Effector memory CD8-positive, alpha-beta T cell (primary cell): ENCODE measurements at regions not wholly inside any gene's neighbourhood (a gene's known extent, or its start where the extent isn't known, plus 50 kb on each side); places are given as distances from the start of the nearest gene placed in this dataset.
"Not testable (repeated sequence)": the region's sequence is repeated elsewhere in the genome, so short reads cannot be mapped to it uniquely, and the experiment has no call there.

Source experiments
- ATAC-seq: fragments of 150-1000 bp; cut with Tn5 transposase; replicated peaks from 2 replicates; pipeline ENCODE4 v1.10.0; 2021; ENCODE audit warnings: mild to moderate bottlenecking, moderate library complexity
- DNase-seq, 3 experiments: peaks; one replicate each; pipeline ENCODE4 v3.0.0; 2021
- H3K27ac Mint-ChIP-seq, 2 donors: one replicate each; pipeline ENCODE4 v1.8.0; 2022; ENCODE audit warnings: mild to moderate bottlenecking in 2 of 2, mixed read lengths in 2 of 2, moderate library complexity in 2 of 2
- H3K27me3 Mint-ChIP-seq, 2 donors: one replicate each; pipeline ENCODE4 v1.8.0; 2022; ENCODE audit warnings: mixed read lengths in 2 of 2
- H3K36me3 Mint-ChIP-seq: one replicate; pipeline ENCODE4 v1.8.0; 2022; ENCODE audit warnings: mild to moderate bottlenecking, moderate library complexity, mixed read lengths; ENCODE audit not compliant: insufficient read depth
- H3K4me1 Mint-ChIP-seq, 2 donors: one replicate each; pipeline ENCODE4 v1.8.0; 2022; ENCODE audit warnings: low read depth in 2 of 2, mixed read lengths in 2 of 2
- H3K4me3 Mint-ChIP-seq, 2 donors: one replicate each; pipeline ENCODE4 v1.8.0; 2022; ENCODE audit warnings: mild to moderate bottlenecking in 2 of 2, mixed read lengths in 2 of 2, moderate library complexity in 2 of 2
- H3K9me3 Mint-ChIP-seq, 2 donors: one replicate each; pipeline ENCODE4 v1.8.0; 2022; ENCODE audit warnings: mixed read lengths in 2 of 2

DNA sequence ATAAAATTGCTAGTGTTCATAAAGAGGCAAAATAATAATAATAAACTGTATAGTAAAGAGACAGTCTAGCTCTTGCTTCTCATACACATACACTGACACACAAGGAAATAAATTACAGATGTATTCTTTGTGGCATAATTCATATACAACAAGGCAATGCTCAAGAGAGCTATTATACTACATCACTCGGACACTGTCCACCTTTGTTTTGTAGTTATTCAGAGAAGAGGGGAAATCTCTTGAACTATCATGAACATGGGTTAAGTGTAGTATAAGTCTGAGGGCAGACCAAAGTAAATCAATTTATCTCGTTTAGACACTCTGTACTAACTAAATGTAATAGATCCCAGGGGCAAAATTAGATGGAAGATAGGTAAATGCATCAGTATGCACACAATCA lies 72.7 kb upstream of the PHIP start:
- ATAC-seq = no peak
- H3K4me1 Mint-ChIP-seq = no peaks in the 10 kb centered on the region
- H3K27ac Mint-ChIP-seq = no peak overlapping the region
- H3K4me3 Mint-ChIP-seq = no peak overlapping the region
- H3K9me3 Mint-ChIP-seq = no peaks in the 10 kb centered on the region
- peaks cover 0 to under 1% of the 10 kb centered on the region in 2 donors for H3K27me3 Mint-ChIP-seq
- no peak for DNase-seq
- H3K36me3 Mint-ChIP-seq = no peaks in the 10 kb centered on the region

- no peak for DNase-seq
These were observed 71.8 kb upstream of the PHIP start for GRCh38 chr6:79149884-79150283.

GRCh38 chr6:79146421-79146820 lies 68.4 kb upstream of the PHIP start:
- Mint-ChIP-seq H3K27ac (no peak overlapping the region), H3K4me3 (no peak overlapping the region), H3K36me3 (no peaks in the 10 kb centered on the region), H3K27me3 (no peaks in the 10 kb centered on the region), H3K4me1 (no peaks in the 10 kb centered on the region), H3K9me3 (no peaks in the 10 kb centered on the region)
- ATAC-seq (no peak), DNase-seq (no peak)

More at GRCh38 chr6:79149884-79150283, 71.8 kb upstream of the PHIP start:
- Mint-ChIP-seq H3K27ac (no peak overlapping the region), H3K4me3 (no peak overlapping the region), H3K4me1 (no peaks in the 10 kb centered on the region), H3K9me3 (no peaks in the 10 kb centered on the region), H3K27me3 (no peaks in the 10 kb centered on the region), H3K36me3 (no peaks in the 10 kb centered on the region)
- no peak for ATAC-seq

DNA sequence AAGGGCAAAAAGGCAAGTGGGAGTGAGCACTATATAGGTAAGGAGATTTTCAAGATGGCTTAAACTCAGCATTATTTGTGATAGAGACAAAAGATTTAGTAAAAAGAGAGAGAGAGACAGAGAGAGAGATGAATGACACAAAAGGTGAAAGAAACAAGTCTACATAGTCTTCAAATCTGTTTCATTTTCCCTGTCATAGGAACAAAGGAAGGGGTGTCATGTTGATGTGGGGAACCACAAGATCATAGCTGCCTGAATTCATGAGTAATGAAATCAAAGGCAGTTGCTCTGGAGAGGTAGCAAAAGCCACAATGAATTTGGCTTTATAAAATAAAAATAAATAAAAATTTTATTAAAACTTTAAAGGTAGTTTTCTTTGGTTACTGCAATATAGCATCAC lies 67.2 kb upstream of the PHIP start:
- H3K27me3 Mint-ChIP-seq = no peaks in the 10 kb centered on the region
- no peak overlapping the region for H3K4me3 Mint-ChIP-seq
- H3K36me3 Mint-ChIP-seq = no peaks in the 10 kb centered on the region
- no peak overlapping the region for H3K27ac Mint-ChIP-seq
- H3K9me3 Mint-ChIP-seq = no peaks in the 10 kb centered on the region
- ATAC-seq (no peak), DNase-seq (no peak)
- no peaks in the 10 kb centered on the region for H3K4me1 Mint-ChIP-seq

DNA sequence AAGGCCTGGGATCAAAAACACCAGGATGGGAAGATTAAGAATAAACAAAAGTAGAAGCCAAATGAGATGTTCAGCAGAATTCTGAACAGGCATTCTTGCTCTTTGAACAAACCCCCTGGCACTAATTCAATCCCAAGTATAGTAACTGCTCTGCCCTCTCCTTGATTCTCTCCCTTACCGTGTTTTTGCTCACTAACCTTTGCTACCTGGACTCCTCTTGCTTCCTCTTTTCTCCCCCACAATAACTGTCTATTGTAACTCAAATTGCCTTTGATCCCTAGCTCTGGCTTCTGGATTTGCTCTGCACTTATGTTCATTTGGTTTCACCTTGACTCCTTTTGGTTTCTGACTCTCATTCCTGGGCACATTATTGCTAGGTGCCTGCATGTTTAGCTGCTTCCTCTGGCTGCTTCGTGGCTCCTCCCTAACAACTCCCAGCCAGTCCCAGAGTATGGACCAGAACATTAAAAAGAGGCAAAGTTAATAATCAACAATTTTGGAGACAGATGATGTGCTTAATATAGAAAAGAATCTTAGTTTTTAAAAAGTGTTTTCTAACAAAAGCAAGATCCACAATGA lies 65.4 kb upstream of the PHIP start:
- Mint-ChIP-seq H3K36me3 (no peaks in the 10 kb centered on the region), H3K4me1 (no peaks in the 10 kb centered on the region), H3K27me3 (peaks cover 0 to 2% of the 10 kb centered on the region in 2 donors), H3K4me3 (no peak overlapping the region), H3K27ac (no peak overlapping the region), H3K9me3 (no peaks in the 10 kb centered on the region)
- ATAC-seq (no peak), DNase-seq (no peak)

DNA sequence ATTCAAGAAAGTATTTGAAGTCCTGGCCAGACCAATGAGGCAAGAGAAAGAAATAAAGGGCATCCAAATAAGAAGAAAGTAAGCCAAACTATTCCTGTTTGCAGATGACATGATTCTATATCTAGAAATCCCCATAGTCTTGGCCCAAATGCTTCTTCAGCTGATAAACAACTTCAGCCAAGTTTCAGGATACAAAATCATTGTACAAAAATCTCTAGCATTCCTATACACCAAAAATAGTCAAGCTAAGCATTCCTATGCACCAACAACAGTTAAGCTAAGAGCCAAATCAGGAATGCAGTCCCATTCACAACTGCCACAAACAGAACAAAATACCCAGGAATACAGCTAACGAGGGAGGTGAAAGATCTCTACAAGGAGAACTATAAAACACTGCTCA lies 60.1 kb upstream of the PHIP start:
- Mint-ChIP-seq H3K27me3 (peaks cover 35 to 45% of the 10 kb centered on the region in 2 donors), H3K4me1 (no peaks in the 10 kb centered on the region), H3K27ac (no peak overlapping the region), H3K9me3 (peaks cover 10 to 23% of the 10 kb centered on the region in 2 donors), H3K36me3 (no peaks in the 10 kb centered on the region), H3K4me3 (no peak overlapping the region)
- DNase-seq = no peak
- no peak for ATAC-seq

GRCh38 chr6:79137671-79138070 lies 59.6 kb upstream of the PHIP start:
- ATAC-seq (no peak), DNase-seq (no peak)
- Mint-ChIP-seq H3K27ac (no peak overlapping the region), H3K4me1 (no peaks in the 10 kb centered on the region), H3K27me3 (peaks cover 35 to 45% of the 10 kb centered on the region in 2 donors), H3K9me3 (peaks cover 10 to 23% of the 10 kb centered on the region in 2 donors), H3K4me3 (no peak overlapping the region), H3K36me3 (no peaks in the 10 kb centered on the region)

DNA sequence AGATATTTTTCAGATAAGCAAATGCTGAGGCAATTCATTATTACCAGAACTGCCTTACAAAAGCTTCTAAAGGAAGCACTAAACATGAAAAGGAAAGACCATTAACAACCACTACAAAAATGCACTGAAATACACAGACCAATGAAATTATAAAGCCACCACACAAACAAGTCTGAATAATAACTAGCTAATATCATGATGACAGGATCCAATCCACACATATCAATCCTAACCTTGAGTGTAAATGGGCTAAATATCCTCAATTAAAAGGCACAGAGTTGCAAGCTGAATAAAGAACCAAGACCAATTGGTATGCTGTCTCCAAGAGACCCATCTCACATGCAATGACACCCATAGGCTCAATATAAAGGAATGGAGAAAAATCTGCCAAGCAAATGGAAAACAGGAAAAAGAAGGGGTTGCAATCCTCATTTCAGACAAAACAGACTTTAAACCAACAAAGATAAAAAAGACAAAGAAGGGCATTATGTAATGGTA lies 58.0 kb upstream of the PHIP start:
- Mint-ChIP-seq H3K4me3 (no peak overlapping the region), H3K36me3 (no peaks in the 10 kb centered on the region), H3K27me3 (peaks cover 45 to 58% of the 10 kb centered on the region in 2 donors), H3K9me3 (peaks cover 10 to 23% of the 10 kb centered on the region in 2 donors), H3K4me1 (no peaks in the 10 kb centered on the region), H3K27ac (no peak overlapping the region)
- DNase-seq = no peak
- ATAC-seq = no peak

DNA sequence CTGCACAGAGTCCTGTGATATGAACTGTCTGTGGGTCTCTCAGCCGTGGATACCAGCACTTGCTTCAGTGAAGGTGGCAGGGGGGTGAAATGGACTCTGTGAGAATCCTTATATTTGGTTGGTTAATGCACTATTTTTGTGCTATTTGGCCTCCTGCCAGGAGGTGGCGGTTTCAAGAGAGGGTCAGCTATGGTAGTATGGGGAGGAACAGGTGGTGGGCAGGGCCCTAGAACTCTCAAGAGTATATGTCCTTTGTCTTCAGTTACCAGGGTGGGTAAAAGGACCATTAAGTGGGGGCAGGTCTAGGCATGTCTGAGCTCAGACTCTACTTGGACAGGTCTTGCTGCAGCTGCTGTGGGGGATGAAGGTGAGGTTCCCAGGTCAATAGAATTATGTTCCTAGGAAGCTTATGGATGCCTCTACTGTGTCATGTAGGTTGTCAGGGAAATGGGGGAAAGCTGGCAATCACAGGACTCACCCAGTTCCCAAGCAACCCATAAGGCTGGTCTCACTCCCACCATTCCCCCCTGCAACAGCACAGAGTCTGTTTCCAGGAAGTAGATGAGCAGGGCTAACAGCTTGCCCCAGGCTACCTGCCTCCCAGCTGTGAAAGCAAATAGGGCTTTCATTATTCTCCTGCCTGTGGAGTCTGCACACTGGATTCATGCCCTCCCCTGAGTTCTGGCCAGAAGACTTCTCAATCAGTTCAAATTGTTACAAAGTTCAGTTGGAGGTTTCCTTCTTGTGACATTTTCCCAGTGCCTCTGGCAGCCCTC lies 56.8 kb upstream of the PHIP start:
- no peak for ATAC-seq
- Mint-ChIP-seq H3K4me1 (no peaks in the 10 kb centered on the region), H3K27me3 (peaks cover 54 to 58% of the 10 kb centered on the region in 2 donors), H3K36me3 (no peaks in the 10 kb centered on the region), H3K9me3 (peaks cover 10 to 23% of the 10 kb centered on the region in 2 donors), H3K4me3 (no peak overlapping the region), H3K27ac (no peak overlapping the region)
- DNase-seq = no peak

GRCh38 chr6:79133173-79133572 lies 55.1 kb upstream of the PHIP start:
- no peak overlapping the region for H3K4me3 Mint-ChIP-seq
- peaks cover 10 to 23% of the 10 kb centered on the region in 2 donors for H3K9me3 Mint-ChIP-seq
- H3K4me1 Mint-ChIP-seq = no peaks in the 10 kb centered on the region
- DNase-seq (no peak), ATAC-seq (no peak)
- no peaks in the 10 kb centered on the region for H3K36me3 Mint-ChIP-seq
- no peak overlapping the region for H3K27ac Mint-ChIP-seq
- H3K27me3 Mint-ChIP-seq = peaks cover 54 to 60% of the 10 kb centered on the region in 2 donors

DNA sequence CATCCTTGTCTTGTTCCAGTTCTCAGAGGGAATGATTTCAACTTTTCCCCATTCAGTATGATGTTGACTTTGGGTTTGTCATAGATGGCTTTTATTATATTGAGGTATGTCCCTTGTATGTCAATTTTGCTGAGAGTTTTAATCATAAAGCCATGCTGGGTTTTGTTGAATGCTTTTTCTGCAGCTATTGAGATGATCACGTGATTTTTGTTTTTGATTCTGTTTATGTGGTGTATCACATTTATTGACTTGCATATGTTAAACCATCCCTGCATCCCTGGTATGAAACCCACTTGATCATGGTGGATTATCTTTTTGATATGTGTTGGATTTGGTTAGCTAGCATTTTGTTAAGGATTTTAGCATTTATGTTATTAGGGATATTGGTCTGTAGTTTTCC lies 53.2 kb upstream of the PHIP start:
- H3K27ac Mint-ChIP-seq, DNase-seq, H3K36me3 Mint-ChIP-seq, ATAC-seq, H3K4me1 Mint-ChIP-seq, H3K4me3 Mint-ChIP-seq: not testable (repeated sequence)
- peaks cover 8 to 15% of the 10 kb centered on the region in 2 donors for H3K9me3 Mint-ChIP-seq
- peaks cover 34 to 50% of the 10 kb centered on the region in 2 donors for H3K27me3 Mint-ChIP-seq
